ENCODE measurements at regions not wholly inside any gene's neighbourhood (a gene's known extent, or its start where the extent isn't known, plus 50 kb on each side); places are given as distances from the start of the nearest gene placed in this dataset.

GRCh38 chr3:107992976-107993684, 97.7 kb downstream of the CD47 start:
- peaks cover 2% of the 10 kb centered on the region for H3K9me3 Mint-ChIP-seq
- no peak for TF ChIP-seq CTCF (conservative IDR thresholded peaks at IDR 0.05)
- no peak overlapping the region for H3K27ac Mint-ChIP-seq (ENCODE audit: unreplicated experiment)
- H3K36me3 Mint-ChIP-seq (ENCODE audit: low read depth) = no peaks in the 10 kb centered on the region
- H3K27me3 Mint-ChIP-seq (ENCODE audit: low read depth) = no peaks in the 10 kb centered on the region
- DNase-seq (ENCODE audit: low read depth, low spot score) = no peak
- no peak overlapping the region for H3K4me3 Mint-ChIP-seq
- peaks cover 20% of the 10 kb centered on the region for H3K4me1 Mint-ChIP-seq

DNA sequence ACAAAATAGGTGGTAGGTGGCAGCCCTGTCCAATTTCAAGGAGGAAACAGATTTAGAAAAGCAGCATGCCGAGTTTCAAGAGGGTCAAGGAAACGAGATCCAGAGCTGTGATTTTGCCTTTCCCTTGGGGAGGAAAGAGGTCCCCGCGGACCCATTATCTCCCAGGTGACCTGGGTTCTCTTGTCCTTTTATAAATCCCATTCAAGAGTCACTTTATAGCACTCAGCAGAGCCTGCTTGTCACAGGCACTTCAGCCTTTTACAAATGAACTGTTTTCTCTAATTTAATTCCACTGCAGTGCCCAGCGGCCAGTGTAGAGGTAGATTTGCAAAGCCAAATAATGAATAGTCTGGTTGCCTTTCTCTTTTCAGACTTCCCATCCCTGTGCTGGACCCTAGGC, 99.9 kb downstream of the CD47 start:
- no peak for DNase-seq (ENCODE audit: low read depth, low spot score)
- no peak for TF ChIP-seq CTCF (conservative IDR thresholded peaks at IDR 0.05)
- Mint-ChIP-seq H3K9me3 (no peaks in the 10 kb centered on the region), H3K36me3 (ENCODE audit: low read depth) (no peaks in the 10 kb centered on the region), H3K27me3 (ENCODE audit: low read depth) (no peaks in the 10 kb centered on the region), H3K27ac (ENCODE audit: unreplicated experiment) (no peak overlapping the region), H3K4me3 (no peak overlapping the region), H3K4me1 (peaks cover 12% of the 10 kb centered on the region)

GRCh38 chr3:107990433-107990832, 100.4 kb downstream of the CD47 start:
- no peak for TF ChIP-seq CTCF (conservative IDR thresholded peaks at IDR 0.05)
- Mint-ChIP-seq H3K9me3 (no peaks in the 10 kb centered on the region), H3K27me3 (ENCODE audit: low read depth) (no peaks in the 10 kb centered on the region), H3K4me1 (peaks cover 7% of the 10 kb centered on the region), H3K4me3 (no peak overlapping the region), H3K27ac (ENCODE audit: unreplicated experiment) (no peak overlapping the region), H3K36me3 (ENCODE audit: low read depth) (no peaks in the 10 kb centered on the region)
- no peak for DNase-seq (ENCODE audit: low read depth, low spot score)

- H3K27ac Mint-ChIP-seq (ENCODE audit: unreplicated experiment) = no peak overlapping the region
- DNase-seq (ENCODE audit: low read depth, low spot score) = no peak
- TF ChIP-seq CTCF (conservative IDR thresholded peaks at IDR 0.05) = no peak
- H3K27me3 Mint-ChIP-seq (ENCODE audit: low read depth) = no peaks in the 10 kb centered on the region
- no peak overlapping the region for H3K4me3 Mint-ChIP-seq
- H3K9me3 Mint-ChIP-seq = no peaks in the 10 kb centered on the region
- H3K4me1 Mint-ChIP-seq = peaks cover 3% of the 10 kb centered on the region
- H3K36me3 Mint-ChIP-seq (ENCODE audit: low read depth) = no peaks in the 10 kb centered on the region
These were observed 101.2 kb downstream of the CD47 start for GRCh38 chr3:107989661-107990060.

- no peak for TF ChIP-seq CTCF (conservative IDR thresholded peaks at IDR 0.05)
- Mint-ChIP-seq H3K27me3 (ENCODE audit: low read depth) (no peaks in the 10 kb centered on the region), H3K27ac (ENCODE audit: unreplicated experiment) (no peak overlapping the region), H3K36me3 (ENCODE audit: low read depth) (no peaks in the 10 kb centered on the region), H3K4me3 (no peak overlapping the region), H3K4me1 (peaks cover 3% of the 10 kb centered on the region), H3K9me3 (no peaks in the 10 kb centered on the region)
- no peak for DNase-seq (ENCODE audit: low read depth, low spot score)
These were observed 102.2 kb downstream of the CD47 start for GRCh38 chr3:107988460-107989175.
